Memory B cell (primary cell): ENCODE measurements at regions not wholly inside any gene's neighbourhood (a gene's known extent, or its start where the extent isn't known, plus 50 kb on each side); places are given as distances from the start of the nearest gene placed in this dataset.
A peak's percentile ranks its signal among the peaks of the same experiment; 100 is the strongest.

ENCODE experiments used
- ATAC-seq: fragments of 150-1000 bp; cut with Tn5 transposase; 2 replicates; pipeline ENCODE4 v1.10.0; 2021; ENCODE audit warnings: low read depth, mild to moderate bottlenecking, moderate library complexity
- DNase-seq, 2 donors: peaks; one replicate each; pipeline ENCODE4 v3.0.0; 2022; ENCODE audit warnings: low spot score in 2 of 2
- H3K27ac Mint-ChIP-seq: one replicate; pipeline ENCODE4 v1.8.0; 2022; ENCODE audit warnings: mild to moderate bottlenecking, moderate library complexity, mixed read lengths
- H3K27me3 Mint-ChIP-seq: one replicate; pipeline ENCODE4 v1.8.0; 2022; ENCODE audit warnings: mixed read lengths
- H3K36me3 Mint-ChIP-seq: one replicate; pipeline ENCODE4 v1.8.0; 2022; ENCODE audit warnings: mild to moderate bottlenecking, mixed read lengths
- H3K4me1 Mint-ChIP-seq: one replicate; pipeline ENCODE4 v1.8.0; 2022; ENCODE audit warnings: mixed read lengths
- H3K4me3 Mint-ChIP-seq: one replicate; pipeline ENCODE4 v1.8.0; 2022; ENCODE audit warnings: mild to moderate bottlenecking, moderate library complexity, mixed read lengths
- H3K9me3 Mint-ChIP-seq: one replicate; pipeline ENCODE4 v1.8.0; 2022; ENCODE audit warnings: mixed read lengths

GRCh38 chr18:2303517-2304238, 267.6 kb downstream of the METTL4 start:
- Mint-ChIP-seq H3K4me1 (no peaks in the 10 kb centered on the region), H3K4me3 (no peak overlapping the region), H3K27ac (no peak overlapping the region), H3K27me3 (peaks cover 1% of the 10 kb centered on the region), H3K9me3 (no peaks in the 10 kb centered on the region), H3K36me3 (no peaks in the 10 kb centered on the region)
- DNase-seq (no peak), ATAC-seq (no peak)

GRCh38 chr18:2304378-2305175, 266.7 kb downstream of the METTL4 start:
- Mint-ChIP-seq H3K27ac (no peak overlapping the region), H3K36me3 (no peaks in the 10 kb centered on the region), H3K4me3 (no peak overlapping the region), H3K27me3 (peaks cover 1% of the 10 kb centered on the region), H3K4me1 (no peaks in the 10 kb centered on the region), H3K9me3 (no peaks in the 10 kb centered on the region)
- ATAC-seq (no peak), DNase-seq (no peak)

- Mint-ChIP-seq H3K27me3 (peaks cover 4% of the 10 kb centered on the region), H3K27ac (no peak overlapping the region), H3K36me3 (no peaks in the 10 kb centered on the region), H3K9me3 (no peaks in the 10 kb centered on the region), H3K4me1 (no peaks in the 10 kb centered on the region), H3K4me3 (no peak overlapping the region)
- DNase-seq (no peak), ATAC-seq (no peak)
Observed at GRCh38 chr18:2306606-2307005, 264.7 kb downstream of the METTL4 start.

- H3K9me3 Mint-ChIP-seq = no peaks in the 10 kb centered on the region
- H3K36me3 Mint-ChIP-seq = no peaks in the 10 kb centered on the region
- peaks cover 8% of the 10 kb centered on the region for H3K4me1 Mint-ChIP-seq
- H3K4me3 Mint-ChIP-seq = no peak overlapping the region
- no peak for DNase-seq
- peaks cover 6% of the 10 kb centered on the region for H3K27me3 Mint-ChIP-seq
- no peak overlapping the region for H3K27ac Mint-ChIP-seq
- peak; percentile 31 for ATAC-seq
Observed at GRCh38 chr18:2310886-2311285, 260.4 kb downstream of the METTL4 start.

GRCh38 chr18:2312440-2312839, 258.9 kb downstream of the METTL4 start:
- Mint-ChIP-seq H3K36me3 (no peaks in the 10 kb centered on the region), H3K4me3 (no peak overlapping the region), H3K27me3 (peaks cover 6% of the 10 kb centered on the region), H3K4me1 (peaks cover 8% of the 10 kb centered on the region), H3K27ac (no peak overlapping the region), H3K9me3 (no peaks in the 10 kb centered on the region)
- ATAC-seq = no peak
- DNase-seq = no peak

GRCh38 chr18:2313332-2313731, 258.0 kb downstream of the METTL4 start:
- Mint-ChIP-seq H3K36me3 (no peaks in the 10 kb centered on the region), H3K27me3 (peaks cover 5% of the 10 kb centered on the region), H3K4me3 (no peak overlapping the region), H3K27ac (no peak overlapping the region), H3K9me3 (no peaks in the 10 kb centered on the region), H3K4me1 (peaks cover 8% of the 10 kb centered on the region)
- DNase-seq (no peak), ATAC-seq (no peak)

- no peak overlapping the region for H3K27ac Mint-ChIP-seq
- H3K36me3 Mint-ChIP-seq = no peaks in the 10 kb centered on the region
- ATAC-seq (no peak), DNase-seq (no peak)
- peaks cover 8% of the 10 kb centered on the region for H3K4me1 Mint-ChIP-seq
- H3K4me3 Mint-ChIP-seq = no peak overlapping the region
- H3K27me3 Mint-ChIP-seq = peaks cover 13% of the 10 kb centered on the region
- H3K9me3 Mint-ChIP-seq = peaks cover 4% of the 10 kb centered on the region
Observed at GRCh38 chr18:2316082-2316750, 255.1 kb downstream of the METTL4 start.

GRCh38 chr18:2316751-2317696, 254.3 kb downstream of the METTL4 start:
- ATAC-seq = no peak
- Mint-ChIP-seq H3K27me3 (peaks cover 16% of the 10 kb centered on the region), H3K4me1 (peaks cover 8% of the 10 kb centered on the region), H3K36me3 (no peaks in the 10 kb centered on the region), H3K27ac (no peak overlapping the region), H3K9me3 (peaks cover 4% of the 10 kb centered on the region), H3K4me3 (no peak overlapping the region)
- no peak for DNase-seq

- H3K4me1 Mint-ChIP-seq = peaks cover 3% of the 10 kb centered on the region
- no peak overlapping the region for H3K4me3 Mint-ChIP-seq
- DNase-seq = no peak
- peaks cover 13% of the 10 kb centered on the region for H3K27me3 Mint-ChIP-seq
- no peak overlapping the region for H3K27ac Mint-ChIP-seq
- peaks cover 2% of the 10 kb centered on the region for H3K9me3 Mint-ChIP-seq
- H3K36me3 Mint-ChIP-seq = no peaks in the 10 kb centered on the region
- ATAC-seq = no peak
Observed at GRCh38 chr18:2324459-2324858, 246.8 kb downstream of the METTL4 start.

GRCh38 chr18:2325308-2325849, 245.9 kb downstream of the METTL4 start:
- Mint-ChIP-seq H3K36me3 (no peaks in the 10 kb centered on the region), H3K27ac (no peak overlapping the region), H3K4me3 (no peak overlapping the region), H3K9me3 (no peaks in the 10 kb centered on the region), H3K27me3 (peaks cover 14% of the 10 kb centered on the region), H3K4me1 (peaks cover 3% of the 10 kb centered on the region)
- ATAC-seq (no peak), DNase-seq (no peak)

- Mint-ChIP-seq H3K4me1 (peaks cover 3% of the 10 kb centered on the region), H3K4me3 (no peak overlapping the region), H3K9me3 (no peaks in the 10 kb centered on the region), H3K36me3 (no peaks in the 10 kb centered on the region), H3K27me3 (peaks cover 12% of the 10 kb centered on the region), H3K27ac (no peak overlapping the region)
- no peak for DNase-seq
- ATAC-seq = no peak
Observed at GRCh38 chr18:2325933-2326332, 245.4 kb downstream of the METTL4 start.

- ATAC-seq = no peak
- no peaks in the 10 kb centered on the region for H3K9me3 Mint-ChIP-seq
- peaks cover 8% of the 10 kb centered on the region for H3K27me3 Mint-ChIP-seq
- no peaks in the 10 kb centered on the region for H3K36me3 Mint-ChIP-seq
- H3K4me1 Mint-ChIP-seq = peaks cover 3% of the 10 kb centered on the region
- DNase-seq = no peak
- no peak overlapping the region for H3K27ac Mint-ChIP-seq
- no peak overlapping the region for H3K4me3 Mint-ChIP-seq
Observed at GRCh38 chr18:2326999-2327398, 244.3 kb downstream of the METTL4 start.

- no peak for DNase-seq
- Mint-ChIP-seq H3K27me3 (peaks cover 12% of the 10 kb centered on the region), H3K27ac (no peak overlapping the region), H3K36me3 (no peaks in the 10 kb centered on the region), H3K9me3 (no peaks in the 10 kb centered on the region), H3K4me3 (no peak overlapping the region), H3K4me1 (peaks cover 3% of the 10 kb centered on the region)
- ATAC-seq = no peak
Observed at GRCh38 chr18:2330764-2331163, 240.5 kb downstream of the METTL4 start.
